Embryonic facial prominence (tissue), 1 donor: ENCODE measurements at regions not wholly inside any gene's neighbourhood (a gene's known extent, or its start where the extent isn't known, plus 50 kb on each side); places are given as distances from the start of the nearest gene placed in this dataset.

Experiments used
- DNase-seq: peaks from one replicate; pipeline ENCODE4 v3.0.0-alpha.2; 2016; ENCODE audit errors: extremely low spot score

DNA sequence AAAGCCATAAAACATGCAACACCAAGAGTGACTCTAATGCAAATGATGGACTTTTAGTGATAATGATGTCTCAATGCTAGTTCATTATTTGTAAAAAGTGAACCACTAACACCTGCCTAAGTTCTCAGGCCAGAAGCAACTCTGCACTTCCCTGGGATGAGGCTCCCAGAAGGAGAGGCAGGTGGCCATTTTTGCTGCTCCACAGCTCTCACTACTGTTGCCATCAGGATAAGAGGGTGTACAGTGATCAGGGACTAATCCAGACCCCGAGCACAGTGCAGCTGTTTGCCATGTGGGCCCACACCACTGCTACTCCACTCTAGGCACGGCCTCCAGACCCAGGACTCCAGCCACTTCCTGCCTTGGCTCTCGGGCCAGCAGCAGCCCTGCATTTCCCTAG lies 828.3 kb upstream of the MIR17HG start:
- no peak for DNase-seq

DNA sequence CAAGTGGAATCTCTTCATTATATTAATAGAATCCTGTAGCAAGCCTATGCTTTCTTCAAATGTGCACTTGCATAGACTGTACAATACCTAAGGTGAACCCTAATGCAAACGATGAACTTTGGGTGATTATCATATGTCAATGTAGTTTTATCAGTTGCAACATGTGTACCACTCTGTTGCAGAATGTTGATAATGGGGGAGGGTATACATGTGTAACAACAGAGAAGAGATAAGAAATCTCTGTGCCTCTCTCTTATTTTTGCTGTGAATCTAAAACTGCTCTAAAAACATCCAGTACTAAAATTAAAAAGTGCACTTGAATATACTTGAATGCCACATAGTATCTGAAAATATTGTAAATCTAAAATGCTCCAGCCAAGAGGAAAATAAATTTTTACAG lies 820.8 kb upstream of the MIR17HG start:
- no peak for DNase-seq

DNA sequence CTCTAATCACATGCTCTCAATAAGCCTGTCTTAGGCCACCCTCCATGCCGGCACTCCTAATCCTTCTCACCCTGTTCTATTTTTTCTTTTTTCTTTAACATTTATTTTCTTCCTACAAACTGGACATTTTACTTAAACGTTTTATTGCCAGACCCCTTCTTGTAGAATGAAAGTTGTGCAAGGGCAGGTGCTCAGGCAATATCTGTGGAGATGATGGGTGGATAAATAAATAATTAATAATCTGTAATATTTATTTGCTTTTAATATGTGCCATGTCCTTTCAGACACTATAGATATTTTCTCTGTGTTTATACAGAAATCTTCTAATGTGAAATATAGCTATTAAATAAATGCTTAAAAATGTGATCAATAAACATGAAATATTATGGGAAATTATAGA lies 815.7 kb upstream of the MIR17HG start:
- DNase-seq, result no peak

DNA sequence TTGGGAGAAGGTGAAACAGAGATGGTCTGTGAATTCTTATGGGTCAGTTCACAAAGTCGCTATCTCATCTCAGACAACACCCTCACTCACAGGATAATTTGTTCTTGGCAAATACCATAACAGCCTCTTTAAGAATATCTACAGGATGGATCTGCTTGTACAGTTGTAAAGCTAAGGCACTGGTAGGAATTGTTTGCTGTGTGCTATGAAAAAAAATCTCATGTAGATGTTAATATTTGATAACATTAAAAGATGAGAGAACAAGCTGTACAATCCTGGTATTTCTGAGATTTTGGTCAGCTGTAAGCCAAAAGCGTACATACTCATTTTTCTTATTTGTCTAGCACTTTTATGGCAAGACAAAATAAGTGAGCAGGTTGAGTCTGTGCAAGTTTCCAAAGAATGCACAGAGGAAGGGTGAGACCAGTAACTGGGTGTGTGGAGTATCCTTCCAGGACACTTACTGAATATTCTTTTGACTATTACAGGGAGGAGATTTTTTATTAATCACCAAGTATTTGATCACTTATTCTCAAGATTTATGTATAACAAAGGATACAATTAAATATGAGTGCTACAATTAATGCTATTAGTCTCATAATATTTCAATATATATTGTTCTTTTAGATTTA lies 814.5 kb upstream of the MIR17HG start:
- DNase-seq, result no peak

DNA sequence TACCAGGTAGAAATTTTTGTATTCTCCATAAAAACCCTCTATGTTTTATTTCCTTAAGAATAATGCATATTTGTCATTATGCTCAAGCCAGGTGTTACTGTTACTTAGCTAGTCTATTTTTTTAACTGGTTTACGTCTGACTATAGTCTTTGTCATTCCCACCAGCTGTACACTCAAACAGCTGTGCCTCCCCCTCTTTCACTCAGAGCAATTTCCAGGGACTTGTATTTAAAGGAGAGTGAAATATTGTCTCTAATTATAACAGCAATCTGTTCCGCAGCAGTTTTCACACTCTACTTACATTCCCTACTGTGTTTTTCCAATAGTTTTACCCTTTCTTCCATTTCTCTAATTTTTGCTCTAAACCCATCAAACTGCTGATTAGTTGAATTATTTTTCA lies 813.6 kb upstream of the MIR17HG start:
- DNase-seq, result no peak

DNA sequence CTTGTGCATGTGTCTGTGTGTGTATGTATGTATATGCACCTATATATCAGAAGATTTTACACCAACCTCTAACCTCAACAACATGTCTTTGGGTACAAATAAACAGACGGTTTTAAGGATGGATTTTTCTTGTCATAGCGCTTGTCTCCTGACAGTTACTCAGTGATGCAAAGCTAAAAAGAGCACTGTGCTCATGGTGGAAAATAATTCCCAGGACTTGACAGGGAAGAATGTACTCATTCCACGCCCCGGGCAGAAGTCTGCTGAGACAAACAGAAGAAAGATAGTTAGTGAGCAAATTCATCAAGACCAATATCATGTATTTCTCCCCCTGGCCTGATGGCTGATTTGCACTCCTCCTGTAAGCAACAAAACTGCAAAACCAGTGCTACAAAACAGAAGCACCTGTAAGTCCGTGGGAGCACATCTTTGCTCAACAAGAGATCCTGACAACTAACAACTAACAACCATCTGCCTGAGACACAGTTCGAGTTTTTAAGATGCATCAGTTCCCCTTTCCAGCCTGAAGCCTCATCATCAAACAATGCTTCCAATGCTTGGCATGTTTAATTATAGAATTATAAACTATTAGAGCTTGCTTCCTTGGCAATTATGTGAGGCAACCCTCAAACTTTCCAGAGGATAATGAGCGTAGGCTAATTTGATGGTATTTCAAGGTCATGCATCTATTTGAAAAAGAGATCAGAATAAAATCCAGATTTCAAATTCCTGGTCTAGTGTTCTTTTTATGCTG lies 812.7 kb upstream of the MIR17HG start:
- no peak for DNase-seq

DNA sequence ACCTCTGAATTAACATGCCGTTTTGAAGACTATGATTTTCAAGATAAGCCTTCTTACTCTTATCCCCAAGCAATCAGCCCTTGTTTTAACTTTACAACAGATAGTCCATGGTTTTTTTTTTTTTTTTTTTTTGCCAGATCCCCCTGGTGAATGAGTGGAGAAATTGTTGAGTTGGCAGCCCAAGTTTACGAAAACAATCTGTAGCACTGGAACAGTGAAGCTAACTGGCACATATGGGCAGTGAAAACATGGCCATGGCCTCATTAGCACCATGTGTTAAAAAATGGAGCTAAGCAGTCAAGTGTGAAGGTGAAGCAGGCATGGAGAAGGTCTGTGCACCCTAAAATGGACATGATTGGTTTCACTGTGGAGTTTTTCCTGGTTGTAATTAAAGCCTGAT lies 812.1 kb upstream of the MIR17HG start:
- no peak for DNase-seq

DNA sequence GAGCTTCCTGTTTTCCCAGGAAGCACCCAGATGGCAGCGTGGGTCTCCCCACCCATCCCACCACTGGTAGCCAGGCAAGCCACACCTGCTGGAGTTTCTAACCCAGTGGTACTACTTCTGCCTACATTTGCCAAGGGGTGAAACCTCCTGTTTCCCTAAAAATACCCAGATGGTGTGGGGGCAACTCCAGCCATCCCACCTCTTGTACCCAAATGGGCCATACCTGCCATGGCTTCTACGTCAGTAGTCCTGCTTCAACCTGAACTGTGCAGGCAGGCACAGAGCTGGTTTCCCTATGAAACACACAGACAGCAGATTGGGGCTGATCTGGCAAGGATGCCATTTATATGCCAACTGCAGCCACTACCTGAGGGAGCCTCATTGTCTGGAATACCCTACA lies 809.4 kb upstream of the MIR17HG start:
- no peak for DNase-seq

DNA sequence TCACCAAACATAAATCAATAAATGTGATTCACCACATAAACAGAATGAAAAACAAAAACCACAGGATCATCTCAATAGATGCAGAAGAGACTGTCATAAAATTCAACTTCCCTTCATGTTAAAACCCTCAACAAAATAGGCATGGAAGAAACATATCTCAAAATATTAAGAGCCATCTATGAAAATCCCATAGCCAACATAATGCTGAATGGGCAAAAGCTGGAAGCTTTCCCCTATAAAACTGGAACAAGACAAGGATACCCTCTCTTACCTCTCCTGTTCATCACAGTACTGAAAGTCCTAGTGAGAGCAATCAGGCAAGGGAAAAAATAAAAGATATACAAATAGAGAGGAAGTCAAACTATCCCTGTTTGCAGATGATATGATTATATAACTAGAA lies 806.1 kb upstream of the MIR17HG start:
- DNase-seq, result no peak

DNA sequence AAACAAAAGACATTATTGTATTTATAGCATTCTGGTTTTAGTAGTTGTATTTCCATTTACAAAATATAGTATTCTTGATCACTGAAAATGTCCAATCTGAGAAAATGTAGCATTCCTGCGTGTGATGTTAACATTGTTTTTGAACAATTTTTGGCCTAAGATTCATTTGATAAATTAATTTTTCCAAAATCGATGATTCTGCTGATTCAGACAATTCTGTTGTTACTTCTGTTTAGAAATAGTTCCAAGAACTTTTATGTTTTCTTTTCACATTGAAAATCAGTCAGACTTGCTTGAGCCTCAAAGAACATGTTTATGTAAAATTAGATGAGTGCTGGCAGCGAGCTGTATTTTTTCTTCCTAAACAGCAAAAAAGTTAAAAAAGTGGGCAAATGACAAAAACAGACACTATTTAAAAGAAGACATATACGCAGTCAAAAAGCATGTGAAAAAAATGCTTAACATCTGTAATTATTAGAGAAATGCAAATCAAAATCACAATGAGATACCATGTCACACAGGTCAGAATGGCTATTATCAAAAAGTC lies 804.5 kb upstream of the MIR17HG start:
- DNase-seq, result no peak

DNA sequence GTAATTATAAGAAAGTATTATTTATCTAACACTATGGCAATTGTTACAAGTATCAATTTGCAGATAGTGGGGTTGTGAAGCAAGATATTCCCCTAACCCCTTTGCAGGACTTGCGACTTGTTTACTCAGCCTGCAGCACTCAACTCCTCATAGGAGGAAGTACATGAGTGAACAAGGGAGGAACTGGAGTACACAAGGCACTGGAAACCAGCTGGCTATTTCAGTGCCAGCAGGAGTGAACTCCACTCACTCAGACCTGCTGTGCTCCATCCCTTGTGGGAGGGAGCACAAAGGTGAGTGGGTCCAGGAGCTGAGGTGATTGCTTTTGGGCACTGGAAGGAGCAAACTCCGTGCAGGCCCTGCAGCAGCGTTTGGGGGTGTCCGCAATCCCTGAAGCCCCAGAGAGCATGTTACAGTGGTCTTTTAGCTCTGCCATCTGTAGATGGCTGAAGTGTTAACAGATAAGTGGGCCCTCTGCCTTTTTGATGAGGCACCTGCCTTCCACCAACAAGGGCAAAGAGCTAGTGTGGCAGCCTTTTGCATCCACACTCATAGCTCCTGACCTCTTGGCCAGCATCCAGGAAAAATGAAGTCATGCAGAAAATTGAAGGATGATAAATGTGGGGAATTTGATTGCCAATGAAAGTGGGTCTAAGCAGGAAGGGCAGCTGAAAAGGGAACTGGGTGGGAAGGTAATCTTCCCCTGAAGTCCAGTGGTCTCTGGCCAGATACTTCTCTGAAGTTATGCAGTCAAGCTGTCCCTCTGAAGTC lies 802.2 kb upstream of the MIR17HG start:
- DNase-seq, result no peak

DNA sequence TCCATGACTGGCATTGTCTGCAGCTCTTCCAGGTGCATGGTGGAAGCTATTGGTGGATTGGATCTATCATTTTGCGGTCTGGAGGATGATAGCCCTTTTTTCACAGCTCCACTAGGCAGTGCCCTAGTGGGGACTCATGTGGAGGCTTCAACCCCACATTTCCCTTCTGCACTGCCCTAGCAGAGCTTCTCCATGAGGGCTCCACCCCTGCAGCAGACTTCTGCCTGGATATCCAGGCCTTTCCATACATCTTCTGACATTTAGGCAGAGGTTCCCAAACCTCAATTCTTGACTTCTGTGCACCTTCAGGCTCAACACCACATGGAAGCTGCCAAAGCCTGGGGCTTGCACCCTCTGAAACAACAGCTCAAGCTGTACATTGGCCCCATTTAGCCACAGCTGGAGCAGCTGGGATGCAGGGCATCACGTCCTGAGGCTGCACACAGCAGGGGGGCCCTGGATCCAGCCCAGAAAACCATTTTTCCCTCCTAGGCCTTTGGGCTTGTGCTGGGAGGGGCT lies 800.2 kb upstream of the MIR17HG start:
- DNase-seq, result no peak

DNA sequence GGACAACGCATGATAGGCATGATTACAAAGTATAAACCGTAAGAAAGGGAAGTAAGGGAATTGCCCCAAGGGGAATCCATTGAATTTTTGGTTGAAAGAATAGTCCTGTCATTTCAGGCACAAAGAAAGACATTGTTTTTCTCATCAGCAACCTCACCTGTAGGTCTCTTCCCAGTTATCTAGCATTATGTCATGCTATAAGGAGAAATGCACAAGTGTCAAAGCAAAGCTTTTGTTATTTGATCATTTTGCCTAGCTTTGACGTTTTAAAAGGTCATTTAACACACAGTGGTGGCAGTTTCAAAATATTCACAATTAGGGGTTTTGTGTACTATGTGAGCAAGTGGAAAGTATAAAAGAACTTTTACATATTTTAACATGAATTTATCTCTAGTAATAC lies 796.2 kb upstream of the MIR17HG start:
- no peak for DNase-seq

DNA sequence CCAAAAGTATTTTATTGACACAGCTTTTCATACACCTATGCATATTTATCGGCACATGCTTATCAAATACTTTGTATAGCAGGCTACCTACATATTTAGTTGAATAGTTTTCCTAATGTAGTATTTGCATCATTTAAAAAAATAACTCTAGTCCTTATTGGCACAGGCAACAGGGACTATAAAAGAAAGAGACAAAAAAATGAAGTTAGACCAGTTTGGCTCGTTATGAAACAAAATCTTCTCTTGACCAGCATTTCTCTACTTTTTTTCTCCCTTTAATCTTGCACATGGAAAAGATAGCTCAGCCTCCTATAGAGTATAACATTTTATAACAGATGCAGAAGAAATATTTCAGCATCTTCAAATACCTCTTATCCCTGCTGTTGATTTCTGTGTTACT lies 794.8 kb upstream of the MIR17HG start:
- no peak for DNase-seq

DNA sequence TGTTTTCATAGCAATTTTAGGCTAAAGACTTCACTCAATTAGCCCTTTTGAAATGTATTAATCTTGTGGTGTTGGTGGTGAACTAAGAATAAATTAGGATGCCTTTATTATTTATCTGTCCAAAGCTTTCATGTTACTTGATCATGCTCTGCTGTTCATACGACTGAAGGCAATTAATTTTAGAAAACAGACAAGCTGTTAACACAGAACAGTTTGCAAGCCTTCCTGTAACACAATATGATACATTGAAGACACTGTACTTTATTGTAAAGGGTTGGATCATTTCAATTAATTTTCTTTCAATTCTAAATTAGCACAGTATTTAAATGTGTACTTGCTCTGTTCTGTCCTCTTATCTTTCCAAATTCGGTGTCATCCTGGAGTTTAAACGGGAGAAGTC lies 794.3 kb upstream of the MIR17HG start:
- DNase-seq, result no peak

DNA sequence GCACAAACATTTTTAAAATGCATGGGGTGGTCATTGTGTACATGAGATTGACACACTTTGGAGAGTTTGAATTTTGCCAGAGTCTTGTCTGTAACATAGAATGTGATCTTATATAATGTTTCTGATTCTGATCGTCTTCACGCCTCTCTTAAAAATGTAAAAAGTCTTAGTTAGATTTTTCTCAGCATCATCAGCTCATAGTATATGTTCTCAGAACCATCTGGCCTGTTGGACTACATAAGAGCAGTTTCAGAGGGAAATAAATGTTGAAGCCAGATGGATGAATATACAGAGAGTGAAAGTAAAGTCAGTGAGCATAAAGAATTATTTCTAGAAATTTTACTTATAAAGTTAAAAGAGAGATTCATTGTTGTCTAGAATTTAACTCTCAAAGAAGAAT lies 789.9 kb upstream of the MIR17HG start:
- DNase-seq, result no peak

DNA sequence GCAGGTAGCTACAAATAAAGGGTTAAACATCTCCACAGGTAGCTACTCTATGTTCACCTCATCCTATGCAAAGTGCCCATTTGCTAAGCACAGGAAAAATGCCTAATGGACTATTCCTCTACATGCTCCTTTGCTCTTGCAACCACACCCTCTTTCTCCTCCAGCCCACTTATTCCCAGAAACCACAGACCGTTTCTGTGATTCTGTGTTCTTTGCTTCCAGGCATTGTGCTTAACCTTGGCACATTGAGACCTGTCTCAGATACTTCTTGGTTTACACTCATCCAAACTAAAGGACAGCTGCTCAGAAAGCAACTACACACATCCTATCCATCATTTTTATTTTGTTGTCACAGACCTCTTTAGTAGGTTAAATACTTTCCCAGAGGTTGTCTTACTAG lies 785.0 kb upstream of the MIR17HG start:
- no peak for DNase-seq

DNA sequence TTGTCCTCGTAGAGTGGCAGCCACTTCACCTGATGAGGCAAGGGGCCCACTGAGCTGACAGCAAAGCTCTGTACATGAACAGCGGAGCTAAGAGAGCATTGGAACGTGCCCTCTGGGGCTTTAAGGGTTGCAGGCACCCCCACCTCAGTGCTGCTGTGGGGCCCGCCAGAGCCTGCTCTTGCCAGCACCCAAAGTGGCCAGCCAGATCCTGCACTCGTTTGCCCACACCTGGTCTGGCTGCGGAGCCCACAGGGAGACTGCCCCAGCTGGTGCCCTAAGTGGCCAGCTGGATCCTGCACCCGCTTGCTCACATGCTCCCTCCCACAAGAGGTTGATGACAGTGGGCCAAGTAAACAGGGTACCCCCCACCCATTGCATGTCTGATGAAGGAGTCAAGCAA lies 783.4 kb upstream of the MIR17HG start:
- DNase-seq, result no peak

DNA sequence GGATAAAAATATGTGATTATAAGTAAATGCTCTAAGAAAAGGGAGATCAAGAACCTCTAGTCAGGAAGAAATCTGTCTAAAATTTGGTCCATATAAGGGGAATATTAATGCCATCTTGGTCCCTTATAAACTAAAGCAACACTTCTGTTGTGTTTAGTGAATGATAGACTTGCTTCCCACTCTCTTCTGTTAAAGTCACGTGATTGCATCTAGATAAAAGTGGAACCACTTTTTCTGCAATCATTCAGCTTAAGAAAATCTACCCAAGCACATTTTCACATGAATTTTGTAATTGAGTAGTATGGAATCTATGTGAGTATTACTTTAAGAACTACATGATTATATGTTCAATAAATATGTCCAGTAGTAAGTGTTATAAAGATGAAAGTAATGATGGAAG lies 782.9 kb upstream of the MIR17HG start:
- DNase-seq, result no peak

DNA sequence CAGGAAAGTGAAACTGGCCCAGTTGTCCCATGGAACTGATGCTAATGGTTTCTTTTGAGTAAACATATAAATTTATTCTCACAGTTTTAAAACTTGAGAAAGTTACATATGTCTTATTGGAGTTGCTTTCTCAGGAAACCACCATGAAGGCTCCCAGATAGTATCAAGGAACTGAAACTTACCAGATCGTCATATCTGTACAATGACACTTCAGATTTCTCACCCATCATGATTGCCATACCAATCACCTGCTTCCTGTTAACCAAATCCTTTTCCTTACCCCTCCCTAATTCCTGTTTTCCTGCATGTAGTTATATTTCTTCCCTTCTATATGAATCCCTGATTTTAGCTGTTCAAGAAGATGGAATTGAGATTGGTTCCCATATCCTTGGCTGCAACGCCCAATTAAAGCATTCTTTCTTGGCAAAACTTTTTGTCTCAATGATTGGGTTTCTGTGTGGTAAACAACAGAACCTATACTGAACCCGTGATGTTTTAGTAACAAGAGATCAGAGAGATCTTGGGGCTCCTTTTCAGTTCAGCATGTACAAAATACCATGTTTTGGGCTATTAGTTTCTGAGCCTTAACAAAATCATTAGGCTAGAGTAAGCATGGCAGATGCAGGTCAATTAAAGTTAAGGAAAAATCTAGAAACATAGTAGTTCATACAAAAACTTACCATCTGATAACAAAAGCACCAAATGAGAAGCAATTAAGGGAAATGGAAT lies 781.3 kb upstream of the MIR17HG start:
- DNase-seq, result no peak

DNA sequence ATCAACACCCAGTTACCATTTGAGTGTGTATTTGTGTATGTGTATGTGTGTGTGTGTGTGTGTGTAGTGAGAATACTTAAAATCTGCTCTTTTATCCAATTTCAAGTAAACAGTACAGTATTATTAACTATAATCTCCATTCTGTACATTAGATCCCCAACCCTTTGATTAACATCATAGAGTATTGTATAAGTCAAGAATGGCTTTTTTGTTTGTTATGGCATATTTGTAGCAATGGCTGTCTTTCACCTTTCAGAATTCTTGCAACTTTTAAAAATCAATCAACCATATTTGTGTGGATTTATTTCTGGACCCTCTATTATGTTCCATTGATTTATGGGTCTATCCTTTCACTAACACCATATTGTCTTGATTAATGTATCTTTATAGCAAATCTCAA lies 779.3 kb upstream of the MIR17HG start:
- no peak for DNase-seq

DNA sequence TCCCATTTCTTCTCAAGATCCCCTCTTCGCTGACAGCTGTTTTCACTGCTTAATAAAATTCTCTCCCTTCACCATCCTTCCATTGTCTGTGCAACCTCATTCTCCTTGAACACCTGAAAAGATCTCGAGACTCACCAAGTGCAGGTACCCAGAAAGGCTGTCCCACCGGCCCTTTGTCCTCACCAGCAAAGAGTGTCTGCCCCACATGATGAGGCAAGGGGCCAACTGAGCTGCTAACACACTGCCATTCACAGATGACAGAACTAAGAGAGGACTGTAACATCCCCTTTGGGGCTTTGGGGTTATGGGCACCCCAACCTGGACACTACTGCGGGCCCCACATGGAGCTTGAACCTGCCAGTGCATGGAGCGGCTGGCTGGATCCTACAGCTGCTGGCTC lies 771.4 kb upstream of the MIR17HG start:
- no peak for DNase-seq
